HG03432 (cell line): ENCODE measurements at regions not wholly inside any gene's neighbourhood (a gene's known extent, or its start where the extent isn't known, plus 50 kb on each side); places are given as distances from the start of the nearest gene placed in this dataset.

Source experiments
- ATAC-seq: cut with Tn5 transposase; IDR thresholded peaks from one replicate; pipeline ENCODE4 v1.9.1; 2021; ENCODE audit warnings: mild to moderate bottlenecking, moderate library complexity; ENCODE audit not compliant: unreplicated experiment

DNA sequence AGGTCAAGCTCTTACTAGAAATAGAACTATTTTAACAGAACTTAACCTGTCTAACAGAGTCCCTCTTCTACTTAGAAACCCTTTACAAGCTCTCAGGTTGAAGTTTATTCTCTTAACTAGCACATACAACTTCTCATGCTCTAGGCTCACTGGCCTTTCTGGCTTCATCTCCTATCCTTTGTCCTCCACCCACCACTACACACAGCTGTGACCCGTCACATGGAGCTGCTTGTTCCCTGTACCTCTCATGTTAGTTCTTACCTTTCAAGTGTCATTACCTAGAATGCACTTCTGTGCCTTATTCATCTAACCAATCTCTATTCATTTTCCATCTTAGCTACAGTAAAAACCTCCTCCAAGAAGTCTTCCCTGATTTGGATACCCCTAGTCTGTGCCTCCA is 89.4 kb upstream of the APC start:
- no peak for ATAC-seq

DNA sequence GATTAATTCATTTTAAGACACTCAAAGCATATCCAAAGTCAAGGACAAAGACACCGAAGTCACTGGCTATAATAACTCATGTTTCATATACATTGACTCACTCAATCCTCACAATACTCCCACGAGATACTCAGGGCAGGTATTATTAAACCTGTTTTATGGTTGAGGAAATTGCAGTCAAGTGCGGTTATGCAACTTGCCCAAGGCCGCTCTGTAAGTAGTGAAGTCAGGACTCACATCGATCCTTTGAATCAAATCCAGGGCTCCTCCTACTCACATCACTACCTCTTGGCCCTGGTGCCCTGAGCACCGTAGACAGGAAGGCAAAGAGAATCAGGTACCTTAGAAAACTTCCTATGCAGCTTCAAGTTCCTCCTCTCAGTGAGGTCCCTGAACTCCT is 87.8 kb upstream of the APC start:
- no peak for ATAC-seq

DNA sequence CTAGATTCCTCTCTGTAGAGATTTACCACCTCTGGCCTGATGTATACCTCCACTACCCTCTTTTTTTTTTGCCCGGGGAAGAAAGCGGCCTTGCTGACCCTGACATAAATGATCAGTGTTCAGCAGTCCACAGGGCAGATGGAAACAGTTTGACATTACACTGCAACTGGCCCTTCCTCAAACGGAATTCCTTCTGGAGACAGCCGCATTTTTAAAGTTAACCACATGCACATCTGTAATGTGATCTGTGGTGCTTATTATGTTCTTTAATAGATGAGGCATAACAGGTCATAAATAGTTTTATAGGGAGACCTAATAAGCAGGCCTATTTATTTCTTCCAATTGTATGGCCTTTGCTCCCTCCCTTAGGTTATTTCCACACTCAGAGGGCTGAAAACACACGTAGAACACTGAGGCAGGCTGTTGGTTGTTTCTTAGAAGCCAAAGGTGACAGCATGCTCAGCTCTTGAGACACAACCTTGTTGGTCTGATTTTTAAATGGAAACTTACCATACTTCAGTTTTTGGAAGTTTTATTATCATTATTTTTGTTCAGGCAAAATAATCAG is 84.0 kb upstream of the APC start:
- ATAC-seq = no peak

DNA sequence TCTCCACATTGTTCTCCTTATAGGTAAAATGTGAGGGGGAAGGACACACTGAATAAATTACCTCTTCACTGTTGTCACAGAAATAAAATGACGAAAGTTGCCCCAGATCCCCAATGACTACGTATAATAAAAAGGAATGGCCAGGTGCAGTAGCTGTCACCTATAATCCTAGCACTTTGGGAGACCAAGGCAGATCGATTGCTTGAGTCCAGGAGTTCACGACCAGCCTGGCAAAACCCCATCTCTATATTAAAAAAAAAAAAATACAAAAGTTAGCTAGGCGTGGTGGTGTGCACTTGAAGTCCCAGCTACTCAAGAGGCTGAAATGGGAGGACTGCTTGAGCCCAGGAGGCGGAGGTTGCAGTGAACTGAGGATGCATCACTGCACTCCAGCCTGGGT is 82.2 kb upstream of the APC start:
- no peak for ATAC-seq

DNA sequence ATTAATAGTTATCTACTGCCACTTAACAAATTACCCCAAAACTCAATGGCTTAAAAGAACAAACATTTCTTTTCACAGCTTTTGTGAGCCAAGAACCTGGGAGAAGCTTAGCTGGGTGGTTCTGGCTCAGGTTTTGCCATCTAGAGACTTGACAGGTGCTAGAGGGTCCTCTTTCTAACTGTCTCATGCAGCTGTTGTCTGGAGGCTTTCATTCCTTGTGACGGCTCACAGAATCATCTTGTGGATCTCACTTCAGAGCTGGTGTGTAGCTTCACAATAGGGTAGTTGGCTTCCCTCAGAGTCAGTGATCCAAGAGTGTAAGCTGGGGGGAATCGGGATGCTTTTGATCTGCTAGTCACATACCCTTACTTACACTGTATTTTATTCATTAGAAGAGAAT is 81.2 kb upstream of the APC start:
- ATAC-seq = no peak

DNA sequence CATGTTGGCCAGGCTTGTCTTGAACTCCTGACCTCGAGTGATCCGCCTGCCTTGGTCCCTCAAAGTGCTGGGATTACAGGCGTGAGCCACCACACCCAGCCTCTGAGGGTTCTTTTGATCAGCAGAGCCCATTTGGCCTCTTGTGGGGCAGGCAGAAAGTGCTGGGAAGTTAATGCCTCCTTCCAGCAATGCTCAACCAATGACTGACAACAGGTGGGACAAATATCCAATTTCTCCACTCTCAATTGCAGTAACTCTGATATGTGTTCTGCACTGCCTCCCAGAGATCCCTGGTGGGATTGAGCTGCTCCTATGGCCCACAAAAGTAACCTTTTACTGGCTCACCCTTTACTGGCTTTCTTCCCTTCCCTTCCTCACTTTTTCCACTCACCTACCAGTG is 79.9 kb upstream of the APC start:
- no peak for ATAC-seq

DNA sequence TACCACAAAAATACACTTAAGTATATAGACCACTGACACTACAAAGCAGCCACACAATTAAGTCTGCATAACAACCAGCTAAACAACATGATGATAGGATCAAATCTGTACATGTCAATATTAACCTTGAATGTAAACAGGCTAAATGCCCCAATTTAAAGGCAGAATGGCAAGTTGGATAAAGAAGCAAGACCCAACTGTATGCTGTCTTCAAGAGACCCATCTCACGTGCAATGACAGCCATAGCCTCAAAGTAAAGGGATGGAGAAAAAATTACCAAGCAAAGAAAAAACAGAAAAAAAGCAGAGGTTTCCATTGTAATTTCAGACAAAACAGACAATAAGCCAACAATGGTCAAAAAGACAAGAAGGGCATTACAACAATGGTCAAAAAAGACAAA is 77.3 kb upstream of the APC start:
- ATAC-seq = no peak

DNA sequence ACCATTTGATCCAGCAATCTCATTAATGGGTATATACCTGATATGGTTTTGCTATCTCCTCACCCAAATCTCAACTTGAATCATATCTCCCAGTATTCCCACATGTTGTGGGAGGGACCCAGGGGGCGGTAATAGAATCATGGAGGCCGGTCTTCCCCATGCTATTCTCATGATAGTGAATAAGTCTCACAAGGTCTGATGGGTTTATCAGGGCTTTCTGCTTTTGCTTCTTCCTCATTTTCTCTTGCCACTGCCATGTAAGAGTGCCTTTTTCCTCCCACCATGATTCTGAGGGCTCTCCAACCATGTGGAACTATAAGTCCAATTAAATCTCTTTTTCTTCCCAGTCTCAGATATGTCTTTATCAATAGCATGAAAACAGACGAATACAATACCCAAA is 74.5 kb upstream of the APC start:
- no peak for ATAC-seq

DNA sequence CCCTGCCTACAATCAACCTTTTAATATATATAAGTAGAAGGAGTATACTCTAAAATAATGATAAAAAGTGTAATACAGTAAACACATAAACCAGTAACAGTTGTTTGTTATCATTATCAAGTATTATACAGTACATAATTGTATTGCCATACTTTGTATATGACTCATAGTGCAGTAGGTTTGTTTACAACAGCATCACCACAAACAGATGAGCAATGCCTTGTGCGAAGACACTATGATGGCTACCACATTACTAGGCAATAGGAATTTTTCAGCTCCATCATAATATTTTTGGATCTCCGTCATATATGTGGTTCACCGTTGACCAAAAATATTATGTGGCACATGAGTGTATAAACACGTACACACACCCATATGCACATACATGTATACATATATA is 69.7 kb upstream of the APC start:
- no peak for ATAC-seq

DNA sequence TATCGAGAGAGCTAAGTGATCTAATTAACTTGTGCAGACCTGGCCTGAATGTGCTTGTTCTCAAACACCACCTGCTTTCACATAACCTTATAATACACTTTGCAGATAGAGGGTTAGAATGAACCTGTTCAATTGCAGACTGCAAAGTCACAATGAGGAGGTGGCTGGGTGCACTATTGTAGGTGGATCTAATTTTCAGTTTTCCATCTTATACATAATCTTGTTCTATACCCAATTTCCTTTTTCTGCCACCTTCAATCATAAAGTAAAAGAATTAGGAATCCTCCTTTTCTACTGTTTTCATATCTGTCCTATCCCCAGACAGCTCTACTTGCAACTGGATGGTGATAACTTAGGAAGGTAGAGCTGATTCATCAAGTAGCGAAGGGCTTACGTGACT is 68.8 kb upstream of the APC start:
- no peak for ATAC-seq

DNA sequence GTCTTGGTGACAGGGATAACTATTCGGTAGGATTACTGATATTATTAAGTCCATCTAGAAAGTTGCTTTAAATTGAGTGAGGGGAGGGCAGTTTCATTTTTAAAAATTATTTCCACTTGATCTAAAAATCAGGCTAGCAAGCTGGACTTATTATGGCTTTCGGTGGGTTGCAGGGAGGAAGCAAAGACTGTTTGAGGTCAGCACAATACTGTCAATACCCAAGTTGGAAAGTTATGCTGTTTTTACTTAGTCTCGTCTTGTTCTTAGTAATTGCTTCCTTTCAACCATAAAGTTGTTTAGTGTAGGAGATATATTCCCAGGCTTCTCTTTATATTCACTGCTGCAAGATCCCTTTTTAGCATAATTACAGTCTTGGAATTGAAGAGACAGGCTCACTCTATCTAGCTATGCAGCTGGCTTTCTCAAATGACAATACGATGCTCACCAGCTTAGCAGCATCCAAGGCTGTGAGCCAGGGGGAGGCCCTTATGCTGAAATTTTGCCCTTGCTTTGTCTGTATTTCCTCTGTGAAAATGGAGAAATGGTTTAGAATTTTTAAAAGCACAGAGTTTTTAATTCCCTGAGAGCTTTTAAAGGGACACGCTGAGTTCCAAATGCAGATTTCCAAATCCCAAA is 68.2 kb upstream of the APC start:
- ATAC-seq = no peak

DNA sequence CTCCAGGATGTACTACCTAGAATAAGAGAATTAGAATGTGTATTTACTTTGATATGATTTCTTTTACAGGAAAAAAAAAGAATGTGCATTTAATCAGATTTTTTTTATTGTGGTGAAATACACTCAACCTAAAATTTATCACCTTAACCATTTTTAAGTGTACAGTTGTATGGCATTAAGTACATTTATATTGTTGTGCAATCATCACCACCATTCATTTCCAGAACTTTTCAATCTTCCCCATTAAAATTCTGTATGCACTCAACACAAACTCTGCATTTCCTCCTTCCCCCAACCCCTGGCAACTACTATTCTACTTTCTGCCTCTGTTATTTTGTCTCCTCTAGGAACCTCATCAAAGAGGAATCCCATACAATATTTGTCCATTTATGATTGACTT is 66.0 kb upstream of the APC start:
- no peak for ATAC-seq

DNA sequence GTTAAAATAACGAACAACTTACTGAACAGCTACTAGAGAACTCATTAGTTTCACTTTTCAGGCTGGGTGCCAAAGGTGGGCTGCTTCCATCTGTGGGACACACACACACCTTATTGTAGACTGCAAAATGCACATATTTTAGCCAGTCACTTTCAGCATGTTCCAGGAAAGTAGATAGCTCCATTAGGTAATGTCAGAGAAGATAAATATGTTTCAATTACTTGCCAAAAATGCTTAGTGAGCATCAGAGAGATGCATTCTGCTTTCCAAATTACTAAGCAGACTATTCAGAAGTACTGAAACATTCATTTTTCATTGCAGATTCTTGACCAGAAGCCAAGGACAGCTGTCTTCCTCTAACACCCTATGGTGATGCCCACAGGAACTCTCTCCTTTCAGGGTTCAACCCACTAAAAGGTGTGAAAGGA is 56.2 kb upstream of the APC start:
- peak; percentile 85 for ATAC-seq

DNA sequence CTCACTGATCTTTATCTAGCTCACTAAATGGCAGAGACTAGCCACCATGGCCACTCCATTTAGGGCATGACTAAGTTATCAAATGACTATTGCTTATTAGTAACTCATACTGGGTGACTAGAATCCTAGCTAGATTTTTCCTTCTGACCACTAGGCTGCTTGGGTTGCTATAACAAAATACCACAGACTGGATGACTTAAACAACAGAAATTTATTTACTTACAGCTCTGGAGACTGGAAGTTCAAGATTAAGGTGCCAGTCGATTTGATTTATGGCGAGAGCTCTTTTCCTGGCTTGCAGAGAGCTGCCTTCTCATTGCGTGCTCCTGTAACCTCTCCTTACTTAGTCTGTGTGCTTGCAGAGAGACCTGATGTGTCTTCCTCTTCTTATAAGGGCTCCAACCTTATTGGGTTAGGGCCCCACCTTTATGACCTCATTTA is 55.0 kb upstream of the APC start:
- no peak for ATAC-seq

DNA sequence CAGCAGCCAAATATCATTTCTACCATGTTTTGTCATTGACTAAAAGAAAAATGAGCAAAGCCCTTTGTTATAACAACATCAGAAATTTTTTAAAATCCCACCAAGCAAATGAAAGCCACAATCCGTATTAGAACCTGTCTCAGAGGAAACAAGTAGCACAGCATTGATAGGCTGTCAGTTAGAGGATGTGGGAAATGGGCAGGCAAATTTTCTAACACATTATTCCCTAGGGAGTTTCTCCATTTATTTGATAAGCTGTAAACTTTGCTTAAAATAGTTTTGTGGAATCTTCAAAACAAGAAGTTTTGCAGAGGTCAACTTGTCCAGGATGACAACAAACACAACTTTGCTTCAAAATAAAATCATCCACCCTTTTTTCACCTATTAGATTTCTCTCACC is 53.6 kb upstream of the APC start:
- peak; percentile 45 for ATAC-seq

DNA sequence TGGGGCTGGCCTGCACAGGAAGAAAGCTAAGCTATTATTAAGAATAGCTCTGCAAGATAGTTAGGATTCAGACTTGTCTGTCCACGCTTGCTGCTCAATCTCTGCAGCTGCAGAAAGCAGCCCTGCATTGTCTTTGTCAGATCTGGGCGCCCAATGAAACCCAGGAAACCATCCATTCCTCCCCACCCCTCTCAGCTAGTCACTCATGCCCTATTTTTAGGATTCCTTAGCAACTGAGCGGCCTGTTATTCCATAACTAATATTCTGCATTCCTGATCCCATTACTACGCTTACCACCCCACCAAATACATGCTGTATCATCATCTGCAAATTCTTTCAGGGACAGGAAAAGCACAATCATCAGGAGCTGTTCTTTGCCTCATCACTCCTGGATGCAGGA is 52.9 kb upstream of the APC start:
- ATAC-seq = peak; percentile 10

DNA sequence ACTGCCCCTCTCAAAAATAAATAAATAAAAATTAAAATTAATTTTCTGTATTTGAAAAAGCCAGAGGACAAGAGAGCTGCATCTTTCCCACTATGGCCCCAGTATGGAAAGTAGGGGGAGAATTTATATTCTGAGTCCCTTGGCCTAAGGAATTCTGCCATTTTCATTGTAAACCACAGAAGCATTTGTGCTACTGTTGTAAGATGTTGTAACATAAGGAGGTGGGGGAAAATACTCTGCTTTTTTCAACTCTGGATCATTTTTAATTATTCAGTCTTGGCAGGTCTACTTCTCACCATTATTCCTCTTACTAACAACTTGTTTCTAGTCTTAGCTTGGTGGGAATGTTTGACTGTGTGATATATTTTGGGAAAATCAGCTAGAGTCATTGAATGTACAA is 52.3 kb upstream of the APC start:
- ATAC-seq = no peak

DNA sequence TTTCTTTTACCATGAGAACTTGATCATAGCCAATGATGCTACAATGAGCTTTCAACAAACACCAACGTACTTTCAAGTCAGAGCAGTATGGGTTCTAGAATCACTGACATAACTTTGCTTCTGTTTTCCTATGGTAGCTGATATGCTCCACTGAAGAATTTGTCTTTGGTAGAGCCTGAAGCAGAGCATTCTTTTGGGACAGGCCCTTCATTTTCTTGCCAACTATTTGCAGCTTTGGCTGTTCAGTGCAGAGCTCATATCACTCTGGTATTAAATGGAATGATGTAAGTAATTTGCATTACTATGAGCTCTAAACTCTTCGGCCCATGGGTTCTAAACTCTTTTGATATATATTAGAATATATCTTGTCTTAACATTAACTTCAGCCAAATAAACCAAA is 51.8 kb upstream of the APC start:
- ATAC-seq = no peak

DNA sequence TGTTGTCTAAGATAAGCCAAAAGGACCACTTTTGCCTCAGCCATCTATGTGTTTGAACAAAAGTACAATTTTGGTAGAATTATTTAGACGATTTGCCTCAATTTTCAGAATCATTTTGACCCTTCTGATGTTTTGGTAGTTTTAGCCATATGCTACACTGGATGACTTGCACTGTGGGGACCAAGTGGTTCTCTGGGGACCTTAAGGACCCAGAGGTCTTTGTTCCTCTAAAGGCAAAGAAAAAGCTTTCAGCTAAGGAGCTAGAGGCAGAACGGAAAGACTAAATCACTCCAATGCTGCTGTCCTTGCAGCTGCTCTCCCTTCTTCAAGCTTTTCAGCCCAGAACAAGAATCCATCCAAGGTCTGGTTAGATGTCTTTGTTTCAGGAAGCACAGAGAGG is 51.0 kb upstream of the APC start:
- no peak for ATAC-seq

DNA sequence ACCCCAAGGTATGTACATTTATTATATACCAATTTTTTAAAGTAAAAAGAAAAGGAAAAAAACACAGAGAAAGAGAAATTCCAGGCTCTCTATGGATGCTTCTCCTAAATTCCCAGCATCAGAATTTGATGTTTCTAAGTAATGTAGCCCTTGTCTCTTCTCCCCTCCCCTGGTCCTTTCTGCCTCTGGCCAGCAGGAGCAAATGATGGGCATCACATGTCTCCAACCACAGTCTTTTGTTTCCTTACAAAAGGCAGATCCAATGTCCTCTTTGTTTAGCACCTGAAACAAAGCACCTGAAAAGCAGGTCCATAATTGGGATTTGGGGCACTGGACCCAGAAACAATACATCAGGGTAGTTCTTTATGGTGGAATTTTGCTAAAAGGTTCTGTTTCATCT is 50.4 kb upstream of the APC start:
- ATAC-seq = no peak
